ENCODE measurements at regions not wholly inside any gene's neighbourhood (a gene's known extent, or its start where the extent isn't known, plus 50 kb on each side); places are given as distances from the start of the nearest gene placed in this dataset.

GRCh38 chr11:80041136-80042000, 600.5 kb upstream of the TENM4 start:
- DNase-seq (ENCODE audit: low read depth, low spot score): no peak
- no peak overlapping the region for H3K27ac ChIP-seq

- peak overlapping the region; percentile 42 for H3K27ac ChIP-seq
- DNase-seq (ENCODE audit: low read depth, low spot score): no peak
Measured at GRCh38 chr11:80034801-80035200, 594.0 kb upstream of the TENM4 start.

- no peak for DNase-seq (ENCODE audit: low read depth, low spot score)
- no peak overlapping the region for H3K27ac ChIP-seq
Measured at GRCh38 chr11:80031014-80031600, 590.3 kb upstream of the TENM4 start.

GRCh38 chr11:80028998-80029397, 588.2 kb upstream of the TENM4 start:
- no peak for DNase-seq (ENCODE audit: low read depth, low spot score)
- H3K27ac ChIP-seq: no peak overlapping the region

GRCh38 chr11:80024119-80024518, 583.3 kb upstream of the TENM4 start:
- DNase-seq (ENCODE audit: low read depth, low spot score): no peak

GRCh38 chr11:80023386-80023785, 582.6 kb upstream of the TENM4 start:
- DNase-seq (ENCODE audit: low read depth, low spot score): no peak
- H3K27ac ChIP-seq: no peak overlapping the region

More at GRCh38 chr11:80024119-80024518, 583.3 kb upstream of the TENM4 start:
- H3K27ac ChIP-seq: no peak overlapping the region

- DNase-seq (ENCODE audit: low read depth, low spot score): no peak
- no peak overlapping the region for H3K27ac ChIP-seq
Measured at GRCh38 chr11:80010536-80010935, 569.7 kb upstream of the TENM4 start.

GRCh38 chr11:80009081-80009480, 568.3 kb upstream of the TENM4 start:
- no peak overlapping the region for H3K27ac ChIP-seq
- DNase-seq (ENCODE audit: low read depth, low spot score): no peak

GRCh38 chr11:80007616-80008015, 566.8 kb upstream of the TENM4 start:
- no peak for DNase-seq (ENCODE audit: low read depth, low spot score)
- H3K27ac ChIP-seq: no peak overlapping the region

- no peak for DNase-seq (ENCODE audit: low read depth, low spot score)
- no peak overlapping the region for H3K27ac ChIP-seq
Measured at GRCh38 chr11:79990141-79990540, 549.3 kb upstream of the TENM4 start.

GRCh38 chr11:79982185-79982584, 541.4 kb upstream of the TENM4 start:
- DNase-seq (ENCODE audit: low read depth, low spot score): no peak
- no peak overlapping the region for H3K27ac ChIP-seq

GRCh38 chr11:79980916-79981315, 540.1 kb upstream of the TENM4 start:
- DNase-seq (ENCODE audit: low read depth, low spot score): no peak
- no peak overlapping the region for H3K27ac ChIP-seq

- H3K27ac ChIP-seq: no peak overlapping the region
- no peak for DNase-seq (ENCODE audit: low read depth, low spot score)
Measured at GRCh38 chr11:79973721-79974617, 533.1 kb upstream of the TENM4 start.

- no peak for DNase-seq (ENCODE audit: low read depth, low spot score)
- no peak overlapping the region for H3K27ac ChIP-seq
Measured at GRCh38 chr11:79971255-79971654, 530.4 kb upstream of the TENM4 start.

- H3K27ac ChIP-seq: no peak overlapping the region
- no peak for DNase-seq (ENCODE audit: low read depth, low spot score)
Measured at GRCh38 chr11:79966592-79966991, 525.8 kb upstream of the TENM4 start.

- no peak overlapping the region for H3K27ac ChIP-seq
- no peak for DNase-seq (ENCODE audit: low read depth, low spot score)
Measured at GRCh38 chr11:79963856-79964645, 523.2 kb upstream of the TENM4 start.

- H3K27ac ChIP-seq: no peak overlapping the region
- DNase-seq (ENCODE audit: low read depth, low spot score): no peak
Measured at GRCh38 chr11:79960461-79960860, 519.6 kb upstream of the TENM4 start.

- H3K27ac ChIP-seq: no peak overlapping the region
- no peak for DNase-seq (ENCODE audit: low read depth, low spot score)
Measured at GRCh38 chr11:79959318-79959717, 518.5 kb upstream of the TENM4 start.

GRCh38 chr11:79957702-79958101, 516.9 kb upstream of the TENM4 start:
- no peak for DNase-seq (ENCODE audit: low read depth, low spot score)
- no peak overlapping the region for H3K27ac ChIP-seq

- DNase-seq (ENCODE audit: low read depth, low spot score): no peak
- H3K27ac ChIP-seq: no peak overlapping the region
Measured at GRCh38 chr11:79956061-79956460, 515.2 kb upstream of the TENM4 start.
